Urothelium cell line (cell line): ENCODE measurements at regions not wholly inside any gene's neighbourhood (a gene's known extent, or its start where the extent isn't known, plus 50 kb on each side); places are given as distances from the start of the nearest gene placed in this dataset.

Source experiments
- DNase-seq: peaks from one replicate; pipeline ENCODE4 v3.0.0; 2011; ENCODE audit warnings: low spot score, mixed read lengths
- FAIRE-seq: peaks from 2 replicates; lab custom pipeline; 2011; peaks lifted over from hg19 to GRCh38; lab: Jason Lieb, UNC

DNA sequence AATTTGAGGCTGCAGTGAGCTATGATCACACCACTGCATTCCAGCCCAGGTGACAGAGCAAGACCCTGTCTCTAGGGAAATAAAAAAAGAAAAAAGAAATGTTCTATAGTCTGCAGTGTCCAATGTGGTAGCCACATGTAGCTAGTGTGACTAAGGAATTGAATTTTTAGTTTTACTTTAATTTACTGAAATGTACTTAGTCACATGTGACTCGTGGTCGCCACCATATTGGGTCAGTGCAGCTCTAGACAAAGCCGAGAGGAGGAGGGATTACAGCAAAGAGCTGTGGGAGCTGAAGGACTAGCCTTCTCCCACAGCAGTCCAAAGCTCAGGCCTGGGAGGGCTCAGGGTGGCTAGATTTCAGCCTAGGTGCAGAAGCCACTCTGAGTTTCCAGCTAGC lies 65.9 kb upstream of the NTRK3 start:
- DNase-seq, result no peak
- FAIRE-seq, result no peak

DNA sequence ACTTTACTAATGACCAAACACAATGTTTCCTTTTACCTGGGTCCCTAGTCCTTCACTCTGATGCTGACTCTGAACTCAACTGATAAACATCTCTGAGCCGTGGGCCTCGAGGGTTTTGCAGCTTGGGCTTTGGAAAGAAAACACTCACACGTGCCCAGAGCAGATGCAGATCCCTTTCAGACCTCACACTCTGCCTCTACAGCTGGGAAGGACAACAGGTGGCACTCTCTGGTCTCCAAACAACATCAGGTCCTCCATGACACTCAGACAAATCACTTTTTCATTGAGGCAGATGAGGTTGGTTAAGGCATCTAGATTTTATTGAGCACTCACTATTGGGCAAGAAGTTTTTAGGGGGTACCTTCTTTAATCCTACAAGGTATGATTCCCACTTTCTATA lies 64.7 kb upstream of the NTRK3 start:
- DNase-seq (no peak), FAIRE-seq (no peak)

DNA sequence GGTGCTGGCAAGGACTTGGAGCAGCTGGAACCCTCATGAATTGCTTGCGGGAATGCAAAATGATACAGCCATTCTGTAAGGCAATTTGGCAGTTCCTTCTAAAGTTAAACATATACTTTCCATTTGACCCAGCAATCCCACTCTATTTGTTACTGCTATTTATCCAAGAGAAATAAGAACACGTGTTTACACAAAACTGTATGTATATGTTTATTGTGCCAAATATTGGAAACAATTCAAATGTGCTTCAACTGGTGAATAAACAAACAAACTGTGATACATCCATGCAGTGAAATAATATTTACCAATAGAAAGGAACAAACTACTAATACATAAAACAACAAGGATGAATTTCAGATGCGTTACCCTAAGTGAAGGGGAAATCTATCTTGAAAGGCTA lies 60.0 kb upstream of the NTRK3 start:
- FAIRE-seq (no peak), DNase-seq (no peak)

DNA sequence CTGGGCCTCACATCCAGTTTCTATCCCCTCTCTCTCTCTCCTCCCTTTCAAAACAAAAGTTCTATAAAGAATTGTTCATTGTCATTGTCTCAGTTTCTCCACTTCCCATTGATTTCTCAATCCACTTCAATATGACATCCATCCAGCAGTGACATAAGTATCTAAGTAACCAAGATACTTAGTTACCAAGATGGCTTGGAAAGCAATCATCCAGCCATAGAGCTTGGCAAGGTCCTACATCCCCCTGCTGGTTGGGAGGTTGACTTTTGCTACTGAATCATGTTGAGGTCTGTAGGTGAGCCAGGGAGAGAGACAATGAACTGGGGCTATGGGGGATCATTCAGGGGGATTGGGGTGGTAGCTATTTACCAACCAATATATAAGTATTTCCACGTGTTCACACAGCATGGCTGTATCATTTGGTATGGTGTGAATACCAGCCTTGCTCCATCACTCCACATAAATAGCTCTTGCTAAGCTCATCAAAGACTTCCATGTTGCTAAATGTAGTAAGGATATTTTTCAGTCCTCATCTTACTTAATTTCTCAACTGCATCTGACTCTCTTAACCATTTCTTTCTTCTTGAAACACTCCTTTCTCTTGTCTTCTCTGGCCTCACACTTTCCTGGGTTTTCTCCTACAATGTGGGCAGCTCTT lies 58.8 kb upstream of the NTRK3 start:
- no peak for DNase-seq
- FAIRE-seq, result no peak

DNA sequence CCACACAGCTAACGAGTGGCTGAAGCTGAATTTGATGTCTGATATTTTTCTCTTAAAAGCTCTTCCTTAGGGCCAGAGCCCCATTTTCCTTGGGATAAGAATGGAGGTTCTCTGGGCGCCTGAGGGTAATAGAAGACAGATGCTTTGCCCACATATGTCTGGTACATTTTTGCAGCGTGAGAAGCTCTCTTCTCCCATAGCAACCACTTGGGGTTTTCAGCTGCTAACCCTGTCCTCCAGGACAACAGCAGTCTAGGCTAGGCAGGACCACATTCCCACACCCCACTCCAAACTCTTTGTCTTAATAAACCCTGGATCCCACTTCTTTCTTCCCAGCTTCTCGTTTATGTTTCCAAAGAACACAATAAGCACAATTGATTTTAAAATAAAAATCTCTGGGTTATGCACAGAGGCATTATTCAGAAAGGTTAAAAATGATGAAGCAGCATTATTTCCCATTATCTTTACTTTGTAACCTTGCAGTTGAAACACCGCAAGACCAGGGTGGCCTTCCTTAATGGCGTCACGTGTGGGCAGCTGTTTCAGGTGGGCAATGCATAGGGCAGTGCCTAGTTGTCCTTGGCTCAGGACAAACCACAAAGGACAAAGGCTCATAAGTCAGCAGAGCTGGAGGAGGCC lies 56.5 kb upstream of the NTRK3 start:
- DNase-seq (no peak), FAIRE-seq (no peak)

DNA sequence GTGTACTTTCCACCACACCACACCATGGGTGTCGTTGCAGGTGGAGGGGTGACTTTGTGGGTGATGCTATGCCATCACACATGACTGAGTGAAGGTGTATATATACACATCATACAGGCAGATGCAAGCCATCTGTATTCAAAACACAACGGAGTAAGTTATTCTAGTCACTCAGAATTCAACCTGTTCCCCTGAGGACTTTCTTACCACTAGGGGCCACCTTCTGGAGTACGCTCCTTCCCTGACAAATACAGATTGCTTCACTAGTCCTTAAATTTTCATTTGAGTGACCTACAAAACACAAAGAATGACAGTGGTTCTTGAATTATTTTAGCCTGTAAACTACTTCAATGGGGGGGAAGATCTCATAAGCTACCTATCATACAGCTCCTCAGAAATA lies 52.8 kb upstream of the NTRK3 start:
- FAIRE-seq (no peak), DNase-seq (no peak)

DNA sequence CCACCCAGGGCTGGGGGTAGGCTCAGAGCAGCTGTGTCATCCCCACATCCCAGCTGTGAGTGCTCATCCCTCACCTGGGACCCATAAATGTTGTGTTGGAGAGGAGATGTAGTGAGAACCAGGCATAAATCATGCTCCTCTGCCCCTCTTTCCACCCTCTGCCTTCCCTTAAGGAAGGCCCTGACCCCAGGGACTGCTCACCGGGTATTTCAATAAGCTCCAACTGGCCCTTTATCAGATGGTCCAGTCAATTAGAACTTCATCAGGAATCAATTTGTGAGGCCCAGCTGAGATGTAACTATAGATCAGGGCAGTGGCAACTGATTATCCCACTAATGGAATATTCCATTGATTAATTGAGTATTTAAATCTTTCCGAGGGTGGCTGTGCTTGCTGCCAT lies 50.8 kb upstream of the NTRK3 start:
- DNase-seq (no peak), FAIRE-seq (no peak)
